ENCODE measurements at regions not wholly inside any gene's neighbourhood (a gene's known extent, or its start where the extent isn't known, plus 50 kb on each side); places are given as distances from the start of the nearest gene placed in this dataset.
"Not testable (repeated sequence)": the region's sequence is repeated elsewhere in the genome, so short reads cannot be mapped to it uniquely, and the experiment has no call there.

DNA sequence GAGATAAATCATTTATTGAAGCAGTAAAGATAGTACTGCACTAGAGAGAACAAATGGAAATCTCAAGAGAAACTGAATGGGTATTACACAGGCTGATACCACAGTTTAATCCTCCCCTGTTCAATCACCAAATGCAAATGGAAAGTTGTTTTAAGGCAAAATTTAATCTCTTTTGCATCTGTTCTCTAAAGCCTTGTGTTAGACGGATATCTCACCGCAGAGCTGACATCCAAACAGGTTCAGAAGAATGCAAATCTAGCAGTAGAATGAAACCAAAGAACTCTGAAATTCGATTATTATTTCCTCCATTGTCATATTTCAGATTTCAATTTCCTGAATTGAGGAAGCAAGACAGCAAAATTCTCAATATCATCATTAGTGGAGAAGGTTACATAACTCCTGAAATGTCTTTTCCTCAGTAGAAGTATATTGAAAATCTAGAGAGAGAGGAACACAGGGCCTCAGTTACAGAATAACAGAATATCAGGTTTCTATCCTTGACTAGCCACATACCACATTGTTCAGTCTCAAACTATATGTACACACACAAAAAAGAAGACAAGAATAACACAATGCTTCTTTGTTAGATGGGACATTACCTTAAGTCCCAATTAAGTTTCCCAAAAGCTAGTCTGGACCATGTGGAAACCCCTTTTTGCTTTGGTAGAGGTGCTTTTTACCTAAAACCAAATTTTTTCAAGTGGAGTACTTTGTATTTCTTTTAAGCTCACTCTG is 94.1 kb upstream of the BANK1 start:
- Mint-ChIP-seq H3K36me3 (ENCODE audit: low read depth) (no peaks in the 10 kb centered on the region), H3K27ac (no peak overlapping the region), H3K9me3 (no peaks in the 10 kb centered on the region), H3K27me3 (ENCODE audit: low read depth) (peaks cover 6% of the 10 kb centered on the region), H3K4me3 (ENCODE audit: low read depth) (no peak overlapping the region), H3K4me1 (ENCODE audit: low read depth) (no peaks in the 10 kb centered on the region)
- DNase-seq (ENCODE audit: low spot score) = no peak
- intact Hi-C loops (cut with micrococcal nuclease) = no loop called here

DNA sequence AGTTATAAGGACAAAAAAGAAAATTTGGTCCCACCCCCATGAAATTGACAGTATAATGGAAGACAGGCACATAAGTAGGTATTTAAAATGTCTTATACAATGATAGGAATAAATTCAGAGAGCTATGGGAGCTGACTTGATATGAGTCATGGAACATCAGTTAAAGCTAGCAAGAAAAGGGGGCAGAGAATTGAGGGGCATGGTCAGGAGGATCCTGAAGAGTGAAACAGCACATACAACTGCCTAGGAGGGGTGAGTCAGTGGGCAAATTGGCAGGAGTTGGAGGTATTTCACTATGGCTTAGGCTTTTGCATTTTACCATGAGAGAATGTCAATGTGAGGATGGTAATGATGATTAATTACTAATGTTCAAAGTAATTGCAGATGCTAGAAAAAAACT is 95.4 kb upstream of the BANK1 start:
- peaks cover 4% of the 10 kb centered on the region for H3K27me3 Mint-ChIP-seq (ENCODE audit: low read depth)
- H3K27ac Mint-ChIP-seq = no peak overlapping the region
- no peaks in the 10 kb centered on the region for H3K4me1 Mint-ChIP-seq (ENCODE audit: low read depth)
- no peaks in the 10 kb centered on the region for H3K9me3 Mint-ChIP-seq
- no peaks in the 10 kb centered on the region for H3K36me3 Mint-ChIP-seq (ENCODE audit: low read depth)
- no peak overlapping the region for H3K4me3 Mint-ChIP-seq (ENCODE audit: low read depth)
- no peak for DNase-seq (ENCODE audit: low spot score)
- intact Hi-C loops (cut with micrococcal nuclease) = no loop called here

DNA sequence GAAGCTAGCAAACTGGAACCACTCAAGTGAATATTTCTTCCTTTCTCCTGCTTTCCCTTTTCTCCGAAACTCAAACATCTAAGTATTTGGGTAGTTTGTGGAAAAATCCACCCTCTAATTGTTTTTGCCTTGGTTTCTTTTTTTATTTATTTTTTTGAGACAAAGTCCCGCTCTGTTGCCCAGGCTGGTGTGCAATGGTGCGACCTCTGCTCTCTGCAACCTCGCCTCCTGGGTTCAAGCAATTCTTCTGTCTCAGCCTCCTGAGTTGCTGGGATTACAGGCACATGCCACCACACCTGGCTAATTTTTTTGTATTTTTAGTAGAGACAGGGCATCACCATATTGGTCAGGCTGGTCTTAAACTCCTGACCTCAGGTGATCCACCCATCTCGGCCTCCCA is 96.1 kb upstream of the BANK1 start:
- DNase-seq (ENCODE audit: low spot score); H3K4me1 Mint-ChIP-seq (ENCODE audit: low read depth); H3K36me3 Mint-ChIP-seq (ENCODE audit: low read depth); intact Hi-C loops (cut with micrococcal nuclease); H3K9me3 Mint-ChIP-seq; H3K27me3 Mint-ChIP-seq (ENCODE audit: low read depth); H3K4me3 Mint-ChIP-seq (ENCODE audit: low read depth); H3K27ac Mint-ChIP-seq: not testable (repeated sequence)

DNA sequence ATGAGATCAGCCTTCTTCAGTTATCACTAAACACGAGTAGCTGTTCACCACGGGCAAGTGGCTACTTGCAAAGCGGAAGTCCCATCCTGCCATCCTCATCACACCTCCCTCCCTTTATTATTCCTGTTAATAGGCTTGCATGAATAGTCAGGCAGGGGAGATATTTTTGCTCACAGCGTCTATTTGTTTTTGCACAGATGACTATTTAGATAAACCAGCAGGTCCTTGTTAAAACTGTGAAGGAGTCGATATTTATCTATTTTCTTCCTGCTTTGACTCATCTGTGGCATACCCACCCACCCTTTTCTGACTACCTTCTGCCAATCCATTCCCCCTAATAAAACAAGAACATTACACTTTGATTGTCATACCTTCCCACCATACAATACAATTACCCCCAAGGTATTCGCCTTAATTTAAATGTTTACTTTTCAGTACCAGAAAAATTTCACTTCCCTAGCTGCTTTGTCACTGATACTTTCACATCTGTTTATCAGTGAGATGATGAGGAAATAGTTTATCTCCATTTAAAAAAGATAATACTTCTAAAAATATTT is 96.6 kb upstream of the BANK1 start:
- intact Hi-C loops (cut with micrococcal nuclease) = no loop called here
- Mint-ChIP-seq H3K27me3 (ENCODE audit: low read depth) (peaks cover 8% of the 10 kb centered on the region), H3K9me3 (no peaks in the 10 kb centered on the region), H3K4me3 (ENCODE audit: low read depth) (no peak overlapping the region), H3K27ac (no peak overlapping the region), H3K4me1 (ENCODE audit: low read depth) (no peaks in the 10 kb centered on the region), H3K36me3 (ENCODE audit: low read depth) (no peaks in the 10 kb centered on the region)
- DNase-seq (ENCODE audit: low spot score) = no peak

DNA sequence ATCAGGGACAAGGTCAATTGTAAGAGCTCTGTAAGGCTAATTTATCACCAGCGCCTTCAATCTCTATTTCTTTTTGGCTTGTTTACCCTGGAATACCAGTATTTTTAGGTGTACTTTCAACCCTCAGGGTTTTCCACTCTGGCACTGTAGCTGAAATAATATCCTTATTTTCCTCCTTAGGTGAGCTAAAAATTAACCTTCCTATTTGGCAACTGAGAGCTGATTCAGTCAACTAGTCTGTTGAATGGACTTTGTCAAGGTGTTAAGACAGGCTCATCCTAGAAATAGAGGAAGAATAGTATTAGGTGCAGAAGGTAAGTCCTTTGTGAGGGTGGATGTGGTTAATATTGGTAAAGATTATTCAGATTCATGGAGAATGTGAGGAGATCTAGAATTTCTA is 101.3 kb upstream of the BANK1 start:
- no peak overlapping the region for H3K27ac Mint-ChIP-seq
- intact Hi-C loops (cut with micrococcal nuclease) = no loop called here
- no peaks in the 10 kb centered on the region for H3K9me3 Mint-ChIP-seq
- H3K27me3 Mint-ChIP-seq (ENCODE audit: low read depth) = peaks cover 6% of the 10 kb centered on the region
- no peaks in the 10 kb centered on the region for H3K36me3 Mint-ChIP-seq (ENCODE audit: low read depth)
- no peak for DNase-seq (ENCODE audit: low spot score)
- no peak overlapping the region for H3K4me3 Mint-ChIP-seq (ENCODE audit: low read depth)
- no peaks in the 10 kb centered on the region for H3K4me1 Mint-ChIP-seq (ENCODE audit: low read depth)

DNA sequence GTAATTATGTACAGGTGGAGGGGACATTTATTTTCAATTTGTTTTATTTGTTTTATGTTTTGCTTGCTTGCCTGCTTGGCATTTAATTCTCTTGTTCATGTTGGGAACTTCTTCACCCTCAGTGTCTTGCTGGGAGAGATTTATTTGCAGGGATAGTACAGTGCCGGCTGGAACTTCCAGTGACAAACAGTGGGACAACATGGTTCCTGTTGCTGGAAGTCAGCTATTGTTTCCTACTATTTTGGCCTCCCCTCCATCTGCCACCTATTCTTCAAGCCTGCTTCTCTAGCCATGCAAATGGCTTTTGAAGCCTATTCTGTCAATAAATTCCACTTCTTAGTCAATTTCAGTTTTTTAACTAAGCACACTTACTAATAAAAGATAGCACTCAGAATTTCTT is 105.4 kb upstream of the BANK1 start:
- no peaks in the 10 kb centered on the region for H3K9me3 Mint-ChIP-seq
- peaks cover 5% of the 10 kb centered on the region for H3K27me3 Mint-ChIP-seq (ENCODE audit: low read depth)
- H3K36me3 Mint-ChIP-seq (ENCODE audit: low read depth) = no peaks in the 10 kb centered on the region
- H3K27ac Mint-ChIP-seq = no peak overlapping the region
- no peaks in the 10 kb centered on the region for H3K4me1 Mint-ChIP-seq (ENCODE audit: low read depth)
- no peak for DNase-seq (ENCODE audit: low spot score)
- intact Hi-C loops (cut with micrococcal nuclease) = no loop called here
- no peak overlapping the region for H3K4me3 Mint-ChIP-seq (ENCODE audit: low read depth)

DNA sequence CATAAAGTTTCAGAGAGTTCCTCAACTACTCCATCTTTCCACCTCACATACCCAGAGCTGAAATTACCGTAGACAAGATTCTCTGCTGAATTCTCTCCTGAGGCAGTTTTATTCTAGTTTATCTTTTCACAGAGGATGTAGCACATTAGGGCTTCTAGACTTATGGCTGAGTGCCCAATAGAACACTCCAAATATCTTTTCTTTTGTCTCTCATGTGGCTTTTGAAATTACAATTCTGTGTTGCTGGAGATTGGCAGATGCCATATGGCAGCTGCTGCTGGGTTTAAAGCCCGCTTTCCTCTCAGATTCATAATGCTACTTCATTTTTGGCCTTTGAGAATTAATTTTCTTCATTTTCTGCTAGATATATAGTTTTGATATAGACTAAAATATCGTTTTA is 107.6 kb upstream of the BANK1 start:
- Mint-ChIP-seq H3K27me3 (ENCODE audit: low read depth) (no peaks in the 10 kb centered on the region), H3K4me1 (ENCODE audit: low read depth) (no peaks in the 10 kb centered on the region), H3K9me3 (no peaks in the 10 kb centered on the region), H3K27ac (no peak overlapping the region), H3K36me3 (ENCODE audit: low read depth) (no peaks in the 10 kb centered on the region), H3K4me3 (ENCODE audit: low read depth) (no peak overlapping the region)
- no peak for DNase-seq (ENCODE audit: low spot score)
- intact Hi-C loops (cut with micrococcal nuclease) = no loop called here

DNA sequence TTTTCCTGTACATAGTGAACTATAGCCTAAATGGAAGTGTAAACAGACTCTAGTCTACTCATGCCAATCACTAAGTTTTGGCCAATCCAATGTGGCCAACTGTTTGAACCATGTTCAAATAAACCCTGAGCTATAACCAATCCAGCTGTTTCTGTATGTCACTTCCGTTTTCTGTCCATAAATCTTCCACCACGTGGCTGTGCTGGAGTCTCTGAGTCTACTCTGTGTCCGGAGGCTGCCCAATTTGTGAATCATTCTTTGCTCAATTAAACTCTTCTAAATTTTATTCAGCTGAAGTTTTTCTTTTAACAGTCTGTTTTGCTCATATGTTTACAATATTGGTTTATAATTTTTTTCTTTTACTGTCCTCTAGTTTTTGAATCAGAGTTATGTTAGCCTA is 112.3 kb upstream of the BANK1 start:
- DNase-seq (ENCODE audit: low spot score) = no peak
- no peaks in the 10 kb centered on the region for H3K9me3 Mint-ChIP-seq
- H3K36me3 Mint-ChIP-seq (ENCODE audit: low read depth) = no peaks in the 10 kb centered on the region
- H3K4me1 Mint-ChIP-seq (ENCODE audit: low read depth) = no peaks in the 10 kb centered on the region
- H3K27ac Mint-ChIP-seq = no peak overlapping the region
- intact Hi-C loops (cut with micrococcal nuclease) = no loop called here
- H3K27me3 Mint-ChIP-seq (ENCODE audit: low read depth) = no peaks in the 10 kb centered on the region
- no peak overlapping the region for H3K4me3 Mint-ChIP-seq (ENCODE audit: low read depth)

DNA sequence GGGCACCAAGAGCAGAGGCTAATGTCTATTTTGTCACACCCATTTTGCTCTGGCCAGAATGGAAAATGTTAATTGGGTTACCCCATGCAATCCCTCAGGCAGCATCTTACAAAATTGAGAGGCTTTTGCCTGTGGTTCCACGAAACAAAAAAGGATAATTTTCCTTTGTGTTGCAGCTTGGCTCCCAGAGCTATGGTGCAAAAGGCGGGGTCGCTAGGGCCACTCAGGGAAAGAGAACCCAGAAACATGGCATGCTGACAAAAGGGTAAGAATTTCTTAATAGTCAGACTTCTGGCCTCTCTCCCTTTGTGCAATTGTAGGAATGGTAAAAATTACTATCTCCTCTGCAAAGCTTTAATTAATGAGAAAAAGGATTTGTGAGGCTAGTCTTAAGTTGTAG is 119.6 kb upstream of the BANK1 start:
- DNase-seq (ENCODE audit: low spot score) = no peak
- H3K27me3 Mint-ChIP-seq (ENCODE audit: low read depth) = no peaks in the 10 kb centered on the region
- H3K4me1 Mint-ChIP-seq (ENCODE audit: low read depth) = no peaks in the 10 kb centered on the region
- no peaks in the 10 kb centered on the region for H3K9me3 Mint-ChIP-seq
- H3K36me3 Mint-ChIP-seq (ENCODE audit: low read depth) = no peaks in the 10 kb centered on the region
- intact Hi-C loops (cut with micrococcal nuclease) = no loop called here
- no peak overlapping the region for H3K27ac Mint-ChIP-seq
- no peak overlapping the region for H3K4me3 Mint-ChIP-seq (ENCODE audit: low read depth)

DNA sequence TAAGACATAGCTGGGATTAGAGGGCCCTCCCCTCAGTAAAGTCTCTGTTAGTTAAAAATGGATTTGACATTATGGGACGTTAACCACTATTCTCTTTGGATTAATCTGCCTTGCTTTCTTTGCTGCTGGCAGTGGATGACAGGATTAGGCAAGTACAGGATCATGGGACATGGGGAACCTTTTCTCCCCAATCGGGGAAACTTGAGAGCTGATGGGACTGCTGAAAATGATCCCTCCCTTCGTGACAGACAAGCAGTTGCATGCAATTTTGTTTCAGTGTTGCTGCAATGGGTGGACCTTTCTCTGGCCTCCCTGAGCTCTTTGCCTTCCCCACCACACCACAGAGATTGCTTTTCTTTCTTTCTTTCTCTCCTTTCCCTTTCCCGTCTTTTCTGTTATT is 120.2 kb upstream of the BANK1 start:
- no peak overlapping the region for H3K4me3 Mint-ChIP-seq (ENCODE audit: low read depth)
- no peaks in the 10 kb centered on the region for H3K36me3 Mint-ChIP-seq (ENCODE audit: low read depth)
- no peak for DNase-seq (ENCODE audit: low spot score)
- H3K4me1 Mint-ChIP-seq (ENCODE audit: low read depth) = no peaks in the 10 kb centered on the region
- H3K9me3 Mint-ChIP-seq = no peaks in the 10 kb centered on the region
- no peak overlapping the region for H3K27ac Mint-ChIP-seq
- no peaks in the 10 kb centered on the region for H3K27me3 Mint-ChIP-seq (ENCODE audit: low read depth)
- intact Hi-C loops (cut with micrococcal nuclease) = no loop called here

DNA sequence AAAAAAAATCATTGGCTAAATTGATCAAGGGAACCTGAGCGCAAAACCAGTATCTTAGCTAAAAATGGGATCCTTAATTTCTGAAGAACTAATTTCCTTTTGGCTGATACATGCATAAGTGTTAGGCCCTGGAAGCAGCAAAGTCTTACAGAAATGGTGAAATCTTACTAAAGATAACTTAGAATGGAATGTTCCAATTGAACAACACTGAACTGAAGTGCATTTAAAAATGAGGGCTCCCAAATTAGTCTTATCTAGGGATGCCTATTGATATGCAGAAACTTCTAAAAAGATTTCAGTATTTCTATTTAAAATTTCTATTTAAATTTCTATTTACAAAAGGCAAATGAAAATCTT is 120.7 kb upstream of the BANK1 start:
- no peak for DNase-seq (ENCODE audit: low spot score)
- Mint-ChIP-seq H3K36me3 (ENCODE audit: low read depth) (no peaks in the 10 kb centered on the region), H3K27ac (no peak overlapping the region), H3K9me3 (no peaks in the 10 kb centered on the region), H3K27me3 (ENCODE audit: low read depth) (no peaks in the 10 kb centered on the region), H3K4me1 (ENCODE audit: low read depth) (no peaks in the 10 kb centered on the region), H3K4me3 (ENCODE audit: low read depth) (no peak overlapping the region)
- intact Hi-C loops (cut with micrococcal nuclease) = no loop called here

DNA sequence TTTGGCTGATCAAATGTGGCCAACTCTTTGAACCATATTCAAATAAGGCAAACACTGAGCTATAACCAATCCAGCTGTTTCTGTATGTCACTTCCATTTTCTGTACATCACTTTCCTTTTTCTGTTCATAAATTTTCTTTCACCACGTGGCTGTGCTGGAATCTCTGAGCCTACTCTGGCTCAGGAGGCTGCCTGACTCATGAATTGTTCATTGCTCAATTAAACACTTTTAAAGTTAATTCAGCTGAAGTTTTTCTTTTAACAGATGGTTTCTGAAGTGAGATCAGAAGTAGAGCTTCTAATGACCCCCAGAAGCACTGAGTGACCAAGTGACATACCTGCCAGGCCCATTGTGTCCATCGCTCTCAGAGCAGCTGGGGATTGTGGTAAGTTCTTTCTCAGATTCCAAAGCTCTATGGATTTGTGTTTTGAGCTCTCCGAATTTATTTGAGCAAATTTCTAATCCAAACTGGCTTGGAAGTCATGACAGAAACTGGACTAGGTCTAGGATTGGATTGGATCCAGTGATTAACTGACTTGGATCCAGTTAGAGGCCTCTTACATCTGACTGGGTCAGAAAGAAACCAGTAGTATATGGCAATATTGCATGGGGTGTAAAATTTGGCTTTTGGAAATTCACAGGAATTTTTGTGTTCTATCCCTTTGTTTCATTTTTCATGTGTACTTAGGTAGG is 121.2 kb upstream of the BANK1 start:
- Mint-ChIP-seq H3K9me3 (no peaks in the 10 kb centered on the region), H3K4me3 (ENCODE audit: low read depth) (no peak overlapping the region)

DNA sequence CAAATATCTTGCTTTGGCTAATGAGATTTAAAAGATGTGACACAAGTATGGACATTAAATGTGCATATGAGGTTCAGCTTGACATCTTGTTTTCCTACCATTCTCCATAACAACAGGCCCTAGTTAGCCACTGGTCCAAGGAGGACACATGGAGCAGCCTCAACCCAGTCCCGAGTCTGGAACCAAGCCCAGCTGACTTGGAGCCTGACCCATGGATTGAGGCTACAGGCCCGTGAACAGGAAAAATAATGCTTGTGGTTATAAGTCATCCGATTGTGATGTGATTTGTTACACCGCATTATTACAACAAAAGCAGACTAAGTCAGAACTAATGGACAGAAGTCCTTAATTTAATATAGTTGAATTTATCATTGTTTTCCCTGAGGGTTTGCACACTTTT is 123.2 kb upstream of the BANK1 start:
- H3K27me3 Mint-ChIP-seq (ENCODE audit: low read depth) = no peaks in the 10 kb centered on the region
- no peak overlapping the region for H3K27ac Mint-ChIP-seq
- no peaks in the 10 kb centered on the region for H3K4me1 Mint-ChIP-seq (ENCODE audit: low read depth)
- no peaks in the 10 kb centered on the region for H3K9me3 Mint-ChIP-seq
- no peak for DNase-seq (ENCODE audit: low spot score)
- no peak overlapping the region for H3K4me3 Mint-ChIP-seq (ENCODE audit: low read depth)
- no peaks in the 10 kb centered on the region for H3K36me3 Mint-ChIP-seq (ENCODE audit: low read depth)
- intact Hi-C loops (cut with micrococcal nuclease) = no loop called here

More for the DNA sequence above, 121.2 kb upstream of the BANK1 start:
- H3K36me3 Mint-ChIP-seq (ENCODE audit: low read depth) = no peaks in the 10 kb centered on the region
- H3K4me1 Mint-ChIP-seq (ENCODE audit: low read depth) = no peaks in the 10 kb centered on the region
- H3K27me3 Mint-ChIP-seq (ENCODE audit: low read depth) = no peaks in the 10 kb centered on the region
- H3K27ac Mint-ChIP-seq = no peak overlapping the region
- intact Hi-C loops (cut with micrococcal nuclease) = no loop called here
- DNase-seq (ENCODE audit: low spot score) = no peak
